Upper lobe of left lung (tissue), 4 donors: ENCODE measurements at regions not wholly inside any gene's neighbourhood (a gene's known extent, or its start where the extent isn't known, plus 50 kb on each side); places are given as distances from the start of the nearest gene placed in this dataset.

Experiments used
- EP300 ChIP-seq, 4 donors: sonication (generic); formaldehyde crosslinking; IDR thresholded peaks; one replicate each; pipeline ENCODE4 v1.5.1; 2017; ENCODE audit warnings: antibody characterized with exemption in 4 of 4, control low read depth in 2 of 4
- POLR2A ChIP-seq, 4 donors: fragments of 450-650 bp; IDR thresholded peaks; one replicate each; pipeline ENCODE4 v1.5.1; 2016 to 2017; ENCODE audit warnings: antibody characterized with exemption in 4 of 4, mild to moderate bottlenecking in 2 of 4
- TF ChIP-seq, protein P1 (sequence below), 6 experiments: fragments of 450-650 bp in 4 of 6; fragments of 200-600 bp in 2 of 6; sonication (generic) in 2 of 6; IDR thresholded peaks; one replicate each; pipeline ENCODE4 v1.5.1; 2016 to 2019; ENCODE audit warnings: antibody characterized with exemption in 6 of 6

DNA sequence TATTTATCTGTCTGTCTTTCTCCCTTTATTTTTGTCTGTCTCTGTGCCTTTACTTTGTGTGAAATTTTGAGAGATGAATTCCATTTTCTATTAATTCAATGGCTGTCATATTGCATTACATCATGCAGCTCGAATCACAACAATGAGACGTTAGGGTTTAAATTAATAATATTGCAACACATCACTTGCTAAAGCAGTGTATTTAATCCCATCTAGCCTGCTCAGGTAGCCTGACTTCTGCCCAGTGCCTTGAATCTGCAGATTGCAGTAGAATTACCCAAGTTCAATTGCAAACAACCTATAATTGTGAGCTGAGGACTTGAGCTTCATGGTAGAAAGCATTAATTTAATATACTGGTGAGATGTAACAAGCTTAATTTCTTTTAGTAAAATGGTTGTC, 235.7 kb upstream of the TSHZ2 start:
- TF ChIP-seq EP300 (IDR thresholded peaks at IDR 0.05) (no peak), POLR2A (IDR thresholded peaks at IDR 0.05) (no peak)
- TF ChIP-seq, protein P1, sequence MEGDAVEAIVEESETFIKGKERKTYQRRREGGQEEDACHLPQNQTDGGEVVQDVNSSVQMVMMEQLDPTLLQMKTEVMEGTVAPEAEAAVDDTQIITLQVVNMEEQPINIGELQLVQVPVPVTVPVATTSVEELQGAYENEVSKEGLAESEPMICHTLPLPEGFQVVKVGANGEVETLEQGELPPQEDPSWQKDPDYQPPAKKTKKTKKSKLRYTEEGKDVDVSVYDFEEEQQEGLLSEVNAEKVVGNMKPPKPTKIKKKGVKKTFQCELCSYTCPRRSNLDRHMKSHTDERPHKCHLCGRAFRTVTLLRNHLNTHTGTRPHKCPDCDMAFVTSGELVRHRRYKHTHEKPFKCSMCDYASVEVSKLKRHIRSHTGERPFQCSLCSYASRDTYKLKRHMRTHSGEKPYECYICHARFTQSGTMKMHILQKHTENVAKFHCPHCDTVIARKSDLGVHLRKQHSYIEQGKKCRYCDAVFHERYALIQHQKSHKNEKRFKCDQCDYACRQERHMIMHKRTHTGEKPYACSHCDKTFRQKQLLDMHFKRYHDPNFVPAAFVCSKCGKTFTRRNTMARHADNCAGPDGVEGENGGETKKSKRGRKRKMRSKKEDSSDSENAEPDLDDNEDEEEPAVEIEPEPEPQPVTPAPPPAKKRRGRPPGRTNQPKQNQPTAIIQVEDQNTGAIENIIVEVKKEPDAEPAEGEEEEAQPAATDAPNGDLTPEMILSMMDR (IDR thresholded peaks at IDR 0.05): no peak
